Caco-2 (cell line): ENCODE measurements at regions not wholly inside any gene's neighbourhood (a gene's known extent, or its start where the extent isn't known, plus 50 kb on each side); places are given as distances from the start of the nearest gene placed in this dataset.

Source experiments
- BruUV-seq: library from RNA; stranded (reverse); fragments of 400-500 nt; replicated peaks from 2 replicates; lab custom pipeline; 2021; lab: Mats Ljungman, UMichigan
- CTCF ChIA-PET: fragments of 300-600 bp; sonication (Branson Sonifier 250); formaldehyde crosslinking; loops from one replicate; lab custom pipeline; 2022; ENCODE audit warnings: antibody characterized with exemption; lab: Charles Lee
- POLR2A ChIA-PET: fragments of 300-600 bp; sonication (Branson Sonifier 250); formaldehyde crosslinking; loops from one replicate; lab custom pipeline; 2022; ENCODE audit warnings: antibody characterized with exemption; lab: Charles Lee
- DNase-seq, 2 experiments: peaks; one replicate each; pipeline versions ENCODE4 v3.0.0 to v3.0.0-alpha.2; 2020 to 2022
- H3K27me3 ChIP-seq: replicated peaks from 2 replicates; pipeline ENCODE4 v1.6.0; 2011; ENCODE audit warnings: low read length; ENCODE audit not compliant: control insufficient read depth, insufficient read depth
- H3K36me3 ChIP-seq: 2 replicates; pipeline ENCODE4 v1.5.1; 2011; ENCODE audit warnings: low read length; ENCODE audit not compliant: control insufficient read depth, insufficient read depth
- H3K4me1 ChIP-seq: fragments of 250-450 bp; sonication (Bioruptor Pico); 2 replicates; pipeline ENCODE4 v1.5.1; 2020; ENCODE audit warnings: mild to moderate bottlenecking
- H3K4me3 ChIP-seq: 2 replicates; pipeline ENCODE4 v1.5.1; 2011; ENCODE audit warnings: low read depth, mild to moderate bottlenecking, control low read depth, low read length
- H3K9me3 ChIP-seq: fragments of 250-450 bp; sonication (Bioruptor Pico); 2 replicates; pipeline ENCODE4 v1.5.1; 2020; ENCODE audit warnings: mild to moderate bottlenecking, moderate library complexity
- H3K27ac Mint-ChIP-seq: one replicate; pipeline ENCODE4 v1.8.0; 2022; ENCODE audit warnings: mixed read lengths; ENCODE audit not compliant: unreplicated experiment
- H3K27me3 Mint-ChIP-seq: one replicate; pipeline ENCODE4 v1.8.0; 2022; ENCODE audit warnings: mixed read lengths; ENCODE audit not compliant: insufficient read depth, unreplicated experiment
- H3K36me3 Mint-ChIP-seq: one replicate; pipeline ENCODE4 v1.8.0; 2022; ENCODE audit warnings: mild to moderate bottlenecking, mixed read lengths; ENCODE audit not compliant: insufficient read depth, unreplicated experiment
- H3K4me1 Mint-ChIP-seq: one replicate; pipeline ENCODE4 v1.8.0; 2022; ENCODE audit warnings: low read depth, mixed read lengths; ENCODE audit not compliant: unreplicated experiment
- H3K4me3 Mint-ChIP-seq: one replicate; pipeline ENCODE4 v1.8.0; 2022; ENCODE audit warnings: mild to moderate bottlenecking, moderate library complexity, mixed read lengths; ENCODE audit not compliant: unreplicated experiment
- H3K9me3 Mint-ChIP-seq: one replicate; pipeline ENCODE4 v1.8.0; 2022; ENCODE audit warnings: mixed read lengths; ENCODE audit not compliant: unreplicated experiment
- intact Hi-C: fragments of 100-400 bp; cut with micrococcal nuclease; formaldehyde crosslinking; loops from one replicate; pipeline ENCODE4 v1.10.0; 2022; ENCODE audit not compliant: unreplicated experiment
- TF ChIP-seq, protein P1 (sequence below), 2 experiments: fragments of 200-600 bp in 1 of 2; IDR thresholded peaks; 1 replicate in 1 of 2; 2 replicates in 1 of 2; pipeline versions ENCODE4 v1.5.1 to v1.8.0; 2011 to 2022; ENCODE audit warnings: antibody characterized with exemption in 1 of 2, control low read depth in 1 of 2, inconsistent platforms in 1 of 2, low read depth in 1 of 2, low read length in 1 of 2, mild to moderate bottlenecking in 1 of 2, moderate library complexity in 1 of 2; ENCODE audit not compliant: insufficient read depth in 1 of 2, severe bottlenecking in 1 of 2, unreplicated experiment in 1 of 2

DNA sequence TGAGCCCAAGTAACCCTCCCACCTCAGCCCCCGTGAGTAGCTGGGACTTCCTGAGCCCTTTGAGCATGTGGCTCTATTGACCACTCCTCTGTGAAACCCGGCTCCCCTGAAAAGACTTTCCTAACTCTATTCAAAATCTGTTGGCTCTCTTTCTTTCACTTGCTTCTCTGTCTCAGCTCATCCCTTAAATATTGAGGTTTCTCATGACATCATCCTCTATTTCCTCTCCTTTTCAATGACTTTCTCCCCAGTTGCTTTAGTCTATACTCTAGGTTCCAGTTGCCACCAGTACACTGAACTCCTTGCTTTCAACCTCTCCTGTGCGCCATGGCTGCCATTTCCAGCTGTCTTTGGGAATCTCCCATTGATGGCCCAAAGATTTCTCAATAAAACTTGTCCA lies 79.8 kb upstream of the STK17B start:
- peaks cover 29% of the 10 kb centered on the region for H3K9me3 Mint-ChIP-seq
- peaks cover 10% of the 10 kb centered on the region for H3K4me1 Mint-ChIP-seq
- H3K4me3 Mint-ChIP-seq = no peak overlapping the region
- intact Hi-C loops = no loop called here
- BruUV-seq = no TSS peak
- Histone ChIP-seq H3K9me3 (no peaks in the 10 kb centered on the region), H3K4me3 (no peak overlapping the region), H3K36me3 (no peaks in the 10 kb centered on the region), H3K4me1 (no peaks in the 10 kb centered on the region; the same call in 1 of the 2 replicates), H3K27me3 (no peaks in the 10 kb centered on the region)
- CTCF ChIA-PET = no interaction called here
- H3K36me3 Mint-ChIP-seq = no peaks in the 10 kb centered on the region
- POLR2A ChIA-PET = no interaction called here
- no peak overlapping the region for H3K27ac Mint-ChIP-seq
- no peak for DNase-seq
- H3K27me3 Mint-ChIP-seq = no peaks in the 10 kb centered on the region
- TF ChIP-seq, protein P1, sequence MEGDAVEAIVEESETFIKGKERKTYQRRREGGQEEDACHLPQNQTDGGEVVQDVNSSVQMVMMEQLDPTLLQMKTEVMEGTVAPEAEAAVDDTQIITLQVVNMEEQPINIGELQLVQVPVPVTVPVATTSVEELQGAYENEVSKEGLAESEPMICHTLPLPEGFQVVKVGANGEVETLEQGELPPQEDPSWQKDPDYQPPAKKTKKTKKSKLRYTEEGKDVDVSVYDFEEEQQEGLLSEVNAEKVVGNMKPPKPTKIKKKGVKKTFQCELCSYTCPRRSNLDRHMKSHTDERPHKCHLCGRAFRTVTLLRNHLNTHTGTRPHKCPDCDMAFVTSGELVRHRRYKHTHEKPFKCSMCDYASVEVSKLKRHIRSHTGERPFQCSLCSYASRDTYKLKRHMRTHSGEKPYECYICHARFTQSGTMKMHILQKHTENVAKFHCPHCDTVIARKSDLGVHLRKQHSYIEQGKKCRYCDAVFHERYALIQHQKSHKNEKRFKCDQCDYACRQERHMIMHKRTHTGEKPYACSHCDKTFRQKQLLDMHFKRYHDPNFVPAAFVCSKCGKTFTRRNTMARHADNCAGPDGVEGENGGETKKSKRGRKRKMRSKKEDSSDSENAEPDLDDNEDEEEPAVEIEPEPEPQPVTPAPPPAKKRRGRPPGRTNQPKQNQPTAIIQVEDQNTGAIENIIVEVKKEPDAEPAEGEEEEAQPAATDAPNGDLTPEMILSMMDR (IDR thresholded peaks at IDR 0.05; ENCODE audit: insufficient read depth in 1 of 2, low read depth in 1 of 2, low read length in 1 of 2, severe bottlenecking in 1 of 2, unreplicated experiment in 1 of 2) = no peak

GRCh38 chr2:196252408-196253115 lies 81.2 kb upstream of the STK17B start:
- H3K36me3 Mint-ChIP-seq = peaks cover 6% of the 10 kb centered on the region

DNA sequence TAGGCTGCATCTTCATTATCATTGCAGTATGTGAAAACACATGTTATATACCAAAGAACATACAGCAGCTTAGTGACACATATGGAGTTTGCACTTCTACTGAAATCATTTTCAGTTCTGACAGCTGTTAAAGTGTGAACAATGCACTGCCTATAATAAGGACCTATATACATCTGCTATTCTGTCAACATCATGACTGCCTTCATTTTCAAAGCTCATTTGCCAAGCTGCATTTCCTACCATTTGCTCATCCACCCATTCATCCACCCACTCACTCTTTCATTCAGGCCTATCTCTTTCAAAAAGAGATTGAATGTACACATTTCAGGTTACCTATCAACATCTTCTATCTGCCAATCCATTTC lies 81.7 kb upstream of the STK17B start:
- no peak for DNase-seq
- H3K36me3 ChIP-seq = no peaks in the 10 kb centered on the region
- no TSS peak for BruUV-seq
- peaks cover 6% of the 10 kb centered on the region for H3K36me3 Mint-ChIP-seq
- H3K4me1 Mint-ChIP-seq = peaks cover 16% of the 10 kb centered on the region
- H3K9me3 ChIP-seq = no peaks in the 10 kb centered on the region
- no peak overlapping the region for H3K4me3 Mint-ChIP-seq
- H3K4me3 ChIP-seq = no peak overlapping the region
- no peak overlapping the region for H3K27ac Mint-ChIP-seq
- no peaks in the 10 kb centered on the region for H3K27me3 Mint-ChIP-seq
- H3K4me1 ChIP-seq = no peaks in the 10 kb centered on the region; the same call in 1 of the 2 replicates
- no peaks in the 10 kb centered on the region for H3K27me3 ChIP-seq
- peaks cover 29% of the 10 kb centered on the region for H3K9me3 Mint-ChIP-seq
- POLR2A ChIA-PET = no interaction called here
- intact Hi-C loops = no loop called here
- CTCF ChIA-PET = no interaction called here
- TF ChIP-seq, protein P1 (IDR thresholded peaks at IDR 0.05; ENCODE audit: insufficient read depth in 1 of 2, low read depth in 1 of 2, low read length in 1 of 2, severe bottlenecking in 1 of 2, unreplicated experiment in 1 of 2) = no peak

More at GRCh38 chr2:196252408-196253115, 81.2 kb upstream of the STK17B start:
- Histone ChIP-seq H3K36me3 (no peaks in the 10 kb centered on the region), H3K4me1 (no peaks in the 10 kb centered on the region; the same call in 1 of the 2 replicates), H3K27me3 (no peaks in the 10 kb centered on the region), H3K9me3 (no peaks in the 10 kb centered on the region), H3K4me3 (no peak overlapping the region)
- Mint-ChIP-seq H3K9me3 (peaks cover 29% of the 10 kb centered on the region), H3K27me3 (no peaks in the 10 kb centered on the region), H3K4me1 (peaks cover 11% of the 10 kb centered on the region), H3K4me3 (no peak overlapping the region), H3K27ac (no peak overlapping the region)
- ChIA-PET CTCF (no interaction called here), POLR2A (no interaction called here)
- DNase-seq = no peak
- TF ChIP-seq, protein P1 (IDR thresholded peaks at IDR 0.05; ENCODE audit: insufficient read depth in 1 of 2, low read depth in 1 of 2, low read length in 1 of 2, severe bottlenecking in 1 of 2, unreplicated experiment in 1 of 2) = no peak
- no TSS peak for BruUV-seq
- intact Hi-C loops = no loop called here
